ENCODE measurements at regions not wholly inside any gene's neighbourhood (a gene's known extent, or its start where the extent isn't known, plus 50 kb on each side); places are given as distances from the start of the nearest gene placed in this dataset.

GRCh38 chr16:79484237-79484636 lies 116.3 kb downstream of the MAF start:
- Histone ChIP-seq H3K36me3 (replicated peaks in 1 of 2) (no peaks in the 10 kb centered on the region), H3K27ac (no peak overlapping the region), H3K4me1 (replicated peaks in 1 of 2) (no peaks in the 10 kb centered on the region), H3K4me3 (no peak overlapping the region), H3K27me3 (no peaks in the 10 kb centered on the region), H3K9me3 (replicated peaks in 1 of 3) (no peaks in the 10 kb centered on the region)
- no peak for TF ChIP-seq POLR2A (IDR thresholded peaks at IDR 0.05)
- TF ChIP-seq, protein P1, sequence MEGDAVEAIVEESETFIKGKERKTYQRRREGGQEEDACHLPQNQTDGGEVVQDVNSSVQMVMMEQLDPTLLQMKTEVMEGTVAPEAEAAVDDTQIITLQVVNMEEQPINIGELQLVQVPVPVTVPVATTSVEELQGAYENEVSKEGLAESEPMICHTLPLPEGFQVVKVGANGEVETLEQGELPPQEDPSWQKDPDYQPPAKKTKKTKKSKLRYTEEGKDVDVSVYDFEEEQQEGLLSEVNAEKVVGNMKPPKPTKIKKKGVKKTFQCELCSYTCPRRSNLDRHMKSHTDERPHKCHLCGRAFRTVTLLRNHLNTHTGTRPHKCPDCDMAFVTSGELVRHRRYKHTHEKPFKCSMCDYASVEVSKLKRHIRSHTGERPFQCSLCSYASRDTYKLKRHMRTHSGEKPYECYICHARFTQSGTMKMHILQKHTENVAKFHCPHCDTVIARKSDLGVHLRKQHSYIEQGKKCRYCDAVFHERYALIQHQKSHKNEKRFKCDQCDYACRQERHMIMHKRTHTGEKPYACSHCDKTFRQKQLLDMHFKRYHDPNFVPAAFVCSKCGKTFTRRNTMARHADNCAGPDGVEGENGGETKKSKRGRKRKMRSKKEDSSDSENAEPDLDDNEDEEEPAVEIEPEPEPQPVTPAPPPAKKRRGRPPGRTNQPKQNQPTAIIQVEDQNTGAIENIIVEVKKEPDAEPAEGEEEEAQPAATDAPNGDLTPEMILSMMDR (IDR thresholded peaks at IDR 0.05): no peak
- DNase-seq: peak in 2 of 7 donors; percentile 16 to 25
- WGBS, 4 donors: 69 to 92% (median 80%) methylated on average over 4 to 7 of the region's 7 CpGs
- intact Hi-C loops (cut with DNase I): no loop called here

GRCh38 chr16:79483336-79483735 lies 117.2 kb downstream of the MAF start:
- Histone ChIP-seq H3K4me1 (replicated peaks in 1 of 2) (no peaks in the 10 kb centered on the region), H3K27ac (no peak overlapping the region), H3K36me3 (replicated peaks in 1 of 2) (no peaks in the 10 kb centered on the region), H3K27me3 (no peaks in the 10 kb centered on the region), H3K4me3 (no peak overlapping the region), H3K9me3 (replicated peaks in 1 of 3) (no peaks in the 10 kb centered on the region)
- WGBS, 4 donors: 61 to 83% (median 71%) methylated on average over 3 of the region's 3 CpGs
- TF ChIP-seq POLR2A (IDR thresholded peaks at IDR 0.05): no peak
- TF ChIP-seq, protein P1 (IDR thresholded peaks at IDR 0.05): no peak
- no peak for DNase-seq
- intact Hi-C loops (cut with DNase I): no loop called here

DNA sequence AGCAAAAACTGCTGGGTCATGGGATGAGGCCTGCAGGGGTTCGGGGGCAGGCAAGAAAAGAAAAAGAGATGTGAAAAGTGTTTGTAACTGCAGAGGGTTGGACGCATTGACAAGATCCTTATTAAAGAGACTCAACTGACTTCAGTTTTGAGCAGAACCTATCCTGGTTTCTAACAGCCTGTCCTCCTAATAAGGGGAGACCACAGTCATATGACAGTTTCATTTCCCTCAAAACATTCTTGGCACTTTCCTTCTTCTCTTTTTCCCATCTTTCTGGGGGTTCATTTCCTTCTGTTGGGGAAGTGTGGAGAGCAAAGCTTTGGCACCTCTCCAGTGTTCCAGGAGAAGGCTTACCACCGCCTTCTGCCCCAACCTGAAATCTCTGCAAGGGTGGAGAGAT lies 118.5 kb downstream of the MAF start:
- H3K36me3 ChIP-seq (replicated peaks in 1 of 2): no peaks in the 10 kb centered on the region
- H3K4me3 ChIP-seq: no peak overlapping the region
- no peaks in the 10 kb centered on the region for H3K9me3 ChIP-seq (replicated peaks in 1 of 3)
- no peak overlapping the region for H3K27ac ChIP-seq
- intact Hi-C loops (cut with DNase I): no loop called here
- 45 to 80% (median 75%) methylated on average over 2 to 3 of the region's 3 CpGs for WGBS, 4 donors
- peak in 1 of 7 donors; percentile 27 for DNase-seq
- no peaks in the 10 kb centered on the region for H3K27me3 ChIP-seq
- H3K4me1 ChIP-seq (replicated peaks in 1 of 2): no peaks in the 10 kb centered on the region
- TF ChIP-seq, protein P1 (IDR thresholded peaks at IDR 0.05): no peak
- TF ChIP-seq POLR2A (IDR thresholded peaks at IDR 0.05): no peak

DNA sequence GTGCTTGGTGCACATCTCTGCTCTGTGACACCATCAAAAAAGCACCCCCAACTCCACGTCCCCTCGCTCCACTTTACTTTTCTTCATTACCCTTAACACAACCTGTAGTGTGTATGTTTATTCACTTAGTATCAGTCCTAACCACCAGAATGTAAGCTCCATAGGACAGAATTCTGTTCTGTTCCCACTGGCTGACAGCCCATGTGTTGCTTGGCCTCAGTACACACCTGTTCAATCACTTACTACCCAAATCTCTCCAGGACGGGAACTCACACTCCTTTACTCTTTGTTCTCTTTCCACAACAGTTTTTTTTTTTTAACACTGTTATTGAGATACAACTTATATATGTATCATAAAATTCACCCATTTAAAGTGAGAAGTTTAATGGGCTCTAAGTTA lies 119.6 kb downstream of the MAF start:
- Histone ChIP-seq H3K27ac (no peak overlapping the region), H3K4me3 (no peak overlapping the region), H3K36me3 (replicated peaks in 1 of 2) (no peaks in the 10 kb centered on the region), H3K27me3 (no peaks in the 10 kb centered on the region), H3K4me1 (replicated peaks in 1 of 2) (no peaks in the 10 kb centered on the region), H3K9me3 (replicated peaks in 1 of 3) (no peaks in the 10 kb centered on the region)
- WGBS, 4 donors: 78 to 89% (median 86%) methylated on average over 3 of the region's 3 CpGs
- no peak for DNase-seq
- no peak for TF ChIP-seq POLR2A (IDR thresholded peaks at IDR 0.05)
- TF ChIP-seq, protein P1 (IDR thresholded peaks at IDR 0.05): no peak
- intact Hi-C loops (cut with DNase I): no loop called here

Measured in adrenal gland (tissue), 9 donors.